PC-3 (cell line): ENCODE measurements at regions not wholly inside any gene's neighbourhood (a gene's known extent, or its start where the extent isn't known, plus 50 kb on each side); places are given as distances from the start of the nearest gene placed in this dataset.

Experiments used
- ATAC-seq: fragments of 200-7000 bp; cut with Tn5 transposase; 2 replicates; pipeline ENCODE4 v1.9.1; 2020; ENCODE audit warnings: mild to moderate bottlenecking, moderate library complexity
- BruUV-seq: library from RNA; stranded (reverse); fragments of 400-500 nt; replicated peaks from 2 replicates; lab custom pipeline; 2021; lab: Mats Ljungman, UMichigan
- CTCF ChIA-PET: fragments of 300-600 bp; sonication (Branson Sonifier 250); formaldehyde crosslinking; loops from one replicate; lab custom pipeline; 2022; ENCODE audit warnings: antibody characterized with exemption; lab: Charles Lee
- POLR2A ChIA-PET: fragments of 300-600 bp; sonication (Branson Sonifier 250); formaldehyde crosslinking; loops from one replicate; lab custom pipeline; 2022; ENCODE audit warnings: antibody characterized with exemption; ENCODE audit not compliant: unreplicated experiment; lab: Charles Lee
- DNase-seq: peaks from one replicate; pipeline ENCODE4 v3.0.0-alpha.2; 2015
- H2AFZ ChIP-seq: fragments of 300-600 bp; sonication (generic); 2 replicates; pipeline ENCODE4 v1.6.0; 2016; ENCODE audit warnings: antibody characterized with exemption, low read length
- H3F3A ChIP-seq: fragments of 300-600 bp; sonication (generic); one replicate; pipeline ENCODE4 v1.6.0; 2017; ENCODE audit warnings: antibody characterized with exemption, low read length, control low read depth, mild to moderate bottlenecking; ENCODE audit not compliant: unreplicated experiment
- H3K27ac ChIP-seq: fragments of 300-600 bp; sonication (generic); 2 replicates; pipeline ENCODE4 v1.5.1; 2016; ENCODE audit warnings: mild to moderate bottlenecking, low read length
- H3K27me3 ChIP-seq: fragments of 300-600 bp; sonication (generic); 2 replicates; pipeline ENCODE4 v1.6.1; 2016; ENCODE audit warnings: low read length, mixed read lengths
- H3K36me3 ChIP-seq: fragments of 300-600 bp; sonication (generic); 2 replicates; pipeline ENCODE4 v1.6.1; 2016; ENCODE audit warnings: low read depth, mixed run types, low read length, mixed read lengths
- H3K4me1 ChIP-seq: fragments of 300-600 bp; sonication (generic); 2 replicates; pipeline ENCODE4 v1.5.1; 2016; ENCODE audit warnings: low read length; ENCODE audit not compliant: insufficient read depth
- H3K4me2 ChIP-seq: fragments of 300-600 bp; sonication (generic); 2 replicates; pipeline ENCODE4 v1.6.0; 2016; ENCODE audit warnings: low read length
- H3K4me3 ChIP-seq: fragments of 300-600 bp; sonication (generic); 2 replicates; pipeline ENCODE4 v1.5.1; 2016; ENCODE audit warnings: mild to moderate bottlenecking, low read length, mixed read lengths
- H3K79me2 ChIP-seq: fragments of 300-600 bp; sonication (generic); 2 replicates; pipeline ENCODE4 v1.6.1; 2017; ENCODE audit warnings: low read length, mixed read lengths
- H3K9ac ChIP-seq: fragments of 300-600 bp; sonication (generic); 2 replicates; pipeline ENCODE4 v1.6.0; 2016; ENCODE audit warnings: mild to moderate bottlenecking, low read length
- H3K9me2 ChIP-seq: fragments of 300-600 bp; sonication (generic); replicated peaks from 2 replicates; pipeline ENCODE4 v1.6.1; 2016; ENCODE audit warnings: mixed run types, low read length, mixed read lengths
- H3K9me3 ChIP-seq: fragments of 300-600 bp; sonication (generic); 2 replicates; pipeline ENCODE4 v1.6.1; 2016; ENCODE audit warnings: low read length, mixed read lengths
- H4K20me1 ChIP-seq: fragments of 300-600 bp; sonication (generic); 2 replicates; pipeline ENCODE4 v1.6.1; 2016; ENCODE audit warnings: low read length, mixed read lengths
- EZH2 ChIP-seq: fragments of 300-600 bp; sonication (generic); IDR thresholded peaks from one replicate; pipeline ENCODE4 v1.6.1; 2017; ENCODE audit warnings: antibody characterized with exemption, mild to moderate bottlenecking, low read length; ENCODE audit not compliant: unreplicated experiment
- EZH2phosphoT487 ChIP-seq: fragments of 300-600 bp; sonication (generic); IDR thresholded peaks from 2 replicates; pipeline ENCODE4 v1.6.1; 2018; ENCODE audit warnings: mild to moderate bottlenecking, antibody characterized with exemption, low read length, borderline replicate concordance
- intact Hi-C: fragments of 100-400 bp; cut with micrococcal nuclease; formaldehyde crosslinking; loops from 2 replicates; pipeline ENCODE4 v1.9.0; 2023
- TF ChIP-seq, protein P1 (sequence below): fragments of 300-600 bp; sonication (generic); conservative IDR thresholded peaks from 2 replicates; pipeline ENCODE4 v1.5.1; 2017; ENCODE audit warnings: antibody characterized with exemption, low read depth, mild to moderate bottlenecking, low read length

DNA sequence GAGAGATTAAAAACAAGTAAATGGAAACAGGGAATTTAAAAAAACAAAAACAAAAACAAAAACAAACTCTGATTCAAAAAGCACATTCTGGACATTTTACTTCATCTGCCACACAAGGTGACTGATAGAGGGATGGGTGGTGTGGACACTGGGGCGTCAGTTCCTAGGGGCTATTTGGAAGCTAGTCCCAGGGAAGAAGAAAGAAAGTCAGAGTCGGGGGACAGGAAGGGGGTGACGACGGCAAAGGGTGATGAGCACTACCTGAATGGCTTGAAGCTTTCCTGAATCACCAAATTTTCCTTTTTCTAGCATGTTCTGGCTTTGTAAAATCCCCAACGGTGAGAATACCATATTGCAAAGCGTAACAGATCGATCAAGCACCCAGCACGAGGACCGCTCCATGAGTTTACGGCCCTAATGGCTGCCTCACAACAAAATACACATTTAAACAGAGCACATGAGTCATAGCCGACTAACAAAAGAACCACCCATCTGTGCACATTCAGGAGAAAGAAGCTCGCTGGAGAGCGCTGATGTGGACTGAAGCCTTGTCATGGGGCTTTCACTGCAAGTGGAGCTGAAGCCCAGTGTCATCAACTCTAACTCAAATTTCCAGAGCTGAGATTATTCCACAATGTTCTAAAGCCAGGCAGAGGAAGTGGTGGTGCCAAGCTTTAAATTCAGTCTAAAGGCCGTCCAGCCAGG is 178.9 kb downstream of the LNPK start:
- Histone ChIP-seq H3F3A (no peaks in the 10 kb centered on the region), H3K27ac (no peak overlapping the region), H3K9me3 (no peaks in the 10 kb centered on the region), H4K20me1 (no peaks in the 10 kb centered on the region), H3K79me2 (no peaks in the 10 kb centered on the region), H3K4me1 (no peaks in the 10 kb centered on the region), H3K4me2 (no peak overlapping the region), H3K36me3 (no peaks in the 10 kb centered on the region), H2AFZ (no peak overlapping the region), H3K9me2 (no peaks in the 10 kb centered on the region), H3K27me3 (peaks cover 66% of the 10 kb centered on the region), H3K9ac (no peak overlapping the region), H3K4me3 (no peak overlapping the region)
- CTCF ChIA-PET: no interaction called here
- BruUV-seq: no TSS peak
- ATAC-seq (no peak), DNase-seq (no peak)
- intact Hi-C loops: no loop called here
- POLR2A ChIA-PET: no interaction called here
- TF ChIP-seq EZH2 (no peak), EZH2phosphoT487 (no peak)
- TF ChIP-seq, protein P1, sequence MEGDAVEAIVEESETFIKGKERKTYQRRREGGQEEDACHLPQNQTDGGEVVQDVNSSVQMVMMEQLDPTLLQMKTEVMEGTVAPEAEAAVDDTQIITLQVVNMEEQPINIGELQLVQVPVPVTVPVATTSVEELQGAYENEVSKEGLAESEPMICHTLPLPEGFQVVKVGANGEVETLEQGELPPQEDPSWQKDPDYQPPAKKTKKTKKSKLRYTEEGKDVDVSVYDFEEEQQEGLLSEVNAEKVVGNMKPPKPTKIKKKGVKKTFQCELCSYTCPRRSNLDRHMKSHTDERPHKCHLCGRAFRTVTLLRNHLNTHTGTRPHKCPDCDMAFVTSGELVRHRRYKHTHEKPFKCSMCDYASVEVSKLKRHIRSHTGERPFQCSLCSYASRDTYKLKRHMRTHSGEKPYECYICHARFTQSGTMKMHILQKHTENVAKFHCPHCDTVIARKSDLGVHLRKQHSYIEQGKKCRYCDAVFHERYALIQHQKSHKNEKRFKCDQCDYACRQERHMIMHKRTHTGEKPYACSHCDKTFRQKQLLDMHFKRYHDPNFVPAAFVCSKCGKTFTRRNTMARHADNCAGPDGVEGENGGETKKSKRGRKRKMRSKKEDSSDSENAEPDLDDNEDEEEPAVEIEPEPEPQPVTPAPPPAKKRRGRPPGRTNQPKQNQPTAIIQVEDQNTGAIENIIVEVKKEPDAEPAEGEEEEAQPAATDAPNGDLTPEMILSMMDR: no peak

DNA sequence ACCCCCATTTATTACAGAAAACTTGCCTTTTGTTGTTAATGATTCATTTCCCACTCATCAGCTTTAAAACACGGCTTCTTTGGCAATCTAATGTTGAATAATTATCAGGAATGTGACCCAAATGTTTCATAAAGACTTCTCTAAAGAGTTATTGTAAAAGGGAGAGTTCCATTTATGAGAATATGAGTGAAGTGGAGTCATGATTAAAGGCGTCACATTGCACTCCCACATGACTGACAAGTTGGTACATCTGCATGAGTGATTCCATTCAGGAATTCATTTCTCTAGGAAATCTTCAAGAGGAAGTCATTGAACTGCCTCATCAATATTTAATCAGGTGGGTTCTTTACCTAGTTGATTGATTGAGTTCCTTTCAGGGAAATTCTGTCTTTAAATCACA is 184.8 kb downstream of the LNPK start:
- Histone ChIP-seq H3K36me3 (no peaks in the 10 kb centered on the region), H4K20me1 (no peaks in the 10 kb centered on the region), H3K27ac (no peak overlapping the region), H3K79me2 (no peaks in the 10 kb centered on the region), H3K9ac (no peak overlapping the region), H3F3A (no peaks in the 10 kb centered on the region), H3K9me3 (no peaks in the 10 kb centered on the region), H3K9me2 (no peaks in the 10 kb centered on the region), H3K4me3 (no peak overlapping the region), H3K27me3 (peaks cover 47% of the 10 kb centered on the region), H3K4me2 (no peak overlapping the region), H3K4me1 (no peaks in the 10 kb centered on the region), H2AFZ (no peak overlapping the region)
- intact Hi-C loops: no loop called here
- TF ChIP-seq EZH2: no peak
- CTCF ChIA-PET: no interaction called here
- DNase-seq: no peak
- BruUV-seq: no TSS peak
- POLR2A ChIA-PET: no interaction called here
- ATAC-seq: no peak

DNA sequence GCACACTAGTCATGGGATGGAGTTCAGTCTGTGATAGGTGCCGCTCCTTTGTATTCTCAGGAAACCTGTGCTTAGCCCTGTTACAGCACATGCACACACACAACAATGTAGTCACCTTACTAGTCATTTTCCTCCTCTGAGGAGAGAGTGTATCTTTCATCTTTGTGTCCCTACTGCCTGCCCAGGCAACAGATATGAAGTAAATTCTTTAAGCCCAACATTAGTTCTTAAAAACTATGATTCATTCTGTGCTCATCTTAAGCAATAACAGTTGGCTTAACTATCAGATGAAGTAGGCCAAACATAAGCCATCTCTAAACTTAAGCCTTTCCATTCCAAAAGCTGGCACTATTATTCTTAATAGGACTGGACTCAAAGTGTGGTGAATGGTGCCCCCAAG is 186.5 kb downstream of the LNPK start:
- CTCF ChIA-PET: no interaction called here
- Histone ChIP-seq H3K79me2 (no peaks in the 10 kb centered on the region), H3K4me1 (no peaks in the 10 kb centered on the region), H3K9ac (no peak overlapping the region), H3K36me3 (no peaks in the 10 kb centered on the region), H4K20me1 (no peaks in the 10 kb centered on the region), H3K27ac (no peak overlapping the region), H3K9me3 (no peaks in the 10 kb centered on the region), H3K27me3 (peaks cover 36% of the 10 kb centered on the region), H3K9me2 (no peaks in the 10 kb centered on the region), H2AFZ (no peak overlapping the region), H3K4me2 (no peak overlapping the region), H3K4me3 (no peak overlapping the region), H3F3A (no peaks in the 10 kb centered on the region)
- no TSS peak for BruUV-seq
- POLR2A ChIA-PET: no interaction called here
- intact Hi-C loops: no loop called here
- DNase-seq (peak; percentile 18), ATAC-seq (0 out of 2 replicates have a peak, but pooled peaks have one; percentile 18)
- TF ChIP-seq, protein P1: no peak
- TF ChIP-seq EZH2phosphoT487 (no peak), EZH2 (no peak)
